HEK293 (cell line): ENCODE measurements at regions not wholly inside any gene's neighbourhood (a gene's known extent, or its start where the extent isn't known, plus 50 kb on each side); places are given as distances from the start of the nearest gene placed in this dataset.

Experiments used
- IKZF3 ChIP-seq: fragments of 450-650 bp; IDR thresholded peaks from 2 replicates; pipeline ENCODE4 v1.5.0; 2018; ENCODE audit warnings: missing biosample characterization, mild to moderate bottlenecking, missing genetic modification characterization, moderate library complexity
- ZNF530 ChIP-seq: fragments of 450-650 bp; formaldehyde crosslinking; IDR thresholded peaks from 2 replicates; pipeline ENCODE4 v1.5.1; 2016; ENCODE audit warnings: low read depth, missing biosample characterization, missing genetic modification characterization
- ZXDB ChIP-seq: fragments of 450-650 bp; formaldehyde crosslinking; IDR thresholded peaks from 2 replicates; pipeline ENCODE4 v1.5.1; 2016; ENCODE audit warnings: missing biosample characterization, missing genetic modification characterization
- TF ChIP-seq, protein P1 (sequence below): fragments of 450-650 bp; formaldehyde crosslinking; IDR thresholded peaks from 2 replicates; pipeline ENCODE4 v1.5.1; 2016; ENCODE audit warnings: missing biosample characterization, missing genetic modification characterization
- TF ChIP-seq, protein P2 (sequence below): fragments of 450-650 bp; formaldehyde crosslinking; IDR thresholded peaks from 2 replicates; pipeline ENCODE4 v1.5.1; 2016; ENCODE audit warnings: missing biosample characterization, missing genetic modification characterization
- TF ChIP-seq, protein P3 (sequence below): sonication (generic); formaldehyde crosslinking; IDR thresholded peaks from 2 replicates; pipeline ENCODE4 v1.8.1; 2022; ENCODE audit warnings: mild to moderate bottlenecking, moderate library complexity, missing genetic modification reagents
- TF ChIP-seq, protein P4 (sequence below): fragments of 450-650 bp; IDR thresholded peaks from 2 replicates; pipeline ENCODE4 v1.5.1; 2018; ENCODE audit warnings: missing biosample characterization, mild to moderate bottlenecking, missing genetic modification characterization
- TF ChIP-seq, protein P5 (sequence below): fragments of 450-650 bp; formaldehyde crosslinking; IDR thresholded peaks from 2 replicates; pipeline ENCODE4 v1.5.1; 2016; ENCODE audit warnings: missing biosample characterization, missing genetic modification characterization

DNA sequence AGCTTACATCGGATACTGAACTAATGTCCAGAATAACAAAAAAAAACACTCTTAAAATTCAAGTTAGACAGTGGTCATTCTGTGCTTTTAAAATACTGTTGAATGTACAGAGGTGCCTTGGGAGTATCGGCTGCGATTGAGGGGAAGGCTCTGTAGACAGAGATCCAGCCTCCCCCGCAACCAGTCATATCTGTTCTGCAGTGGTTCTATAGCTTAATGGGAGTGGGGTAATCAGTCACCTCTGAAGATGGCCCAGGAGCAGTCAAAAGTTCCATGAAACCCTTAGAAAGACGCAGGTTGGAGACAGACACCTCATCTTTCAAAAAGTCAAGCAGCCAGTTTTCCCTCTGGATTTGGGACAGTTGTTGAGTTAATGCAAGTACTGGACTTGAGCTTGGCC is 1486.6 kb upstream of the TMEM132C start:
- TF ChIP-seq, protein P1, sequence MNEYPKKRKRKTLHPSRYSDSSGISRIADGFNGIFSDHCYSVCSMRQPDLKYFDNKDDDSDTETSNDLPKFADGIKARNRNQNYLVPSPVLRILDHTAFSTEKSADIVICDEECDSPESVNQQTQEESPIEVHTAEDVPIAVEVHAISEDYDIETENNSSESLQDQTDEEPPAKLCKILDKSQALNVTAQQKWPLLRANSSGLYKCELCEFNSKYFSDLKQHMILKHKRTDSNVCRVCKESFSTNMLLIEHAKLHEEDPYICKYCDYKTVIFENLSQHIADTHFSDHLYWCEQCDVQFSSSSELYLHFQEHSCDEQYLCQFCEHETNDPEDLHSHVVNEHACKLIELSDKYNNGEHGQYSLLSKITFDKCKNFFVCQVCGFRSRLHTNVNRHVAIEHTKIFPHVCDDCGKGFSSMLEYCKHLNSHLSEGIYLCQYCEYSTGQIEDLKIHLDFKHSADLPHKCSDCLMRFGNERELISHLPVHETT (tag by site-specific recombination): no peak
- TF ChIP-seq, protein P2, sequence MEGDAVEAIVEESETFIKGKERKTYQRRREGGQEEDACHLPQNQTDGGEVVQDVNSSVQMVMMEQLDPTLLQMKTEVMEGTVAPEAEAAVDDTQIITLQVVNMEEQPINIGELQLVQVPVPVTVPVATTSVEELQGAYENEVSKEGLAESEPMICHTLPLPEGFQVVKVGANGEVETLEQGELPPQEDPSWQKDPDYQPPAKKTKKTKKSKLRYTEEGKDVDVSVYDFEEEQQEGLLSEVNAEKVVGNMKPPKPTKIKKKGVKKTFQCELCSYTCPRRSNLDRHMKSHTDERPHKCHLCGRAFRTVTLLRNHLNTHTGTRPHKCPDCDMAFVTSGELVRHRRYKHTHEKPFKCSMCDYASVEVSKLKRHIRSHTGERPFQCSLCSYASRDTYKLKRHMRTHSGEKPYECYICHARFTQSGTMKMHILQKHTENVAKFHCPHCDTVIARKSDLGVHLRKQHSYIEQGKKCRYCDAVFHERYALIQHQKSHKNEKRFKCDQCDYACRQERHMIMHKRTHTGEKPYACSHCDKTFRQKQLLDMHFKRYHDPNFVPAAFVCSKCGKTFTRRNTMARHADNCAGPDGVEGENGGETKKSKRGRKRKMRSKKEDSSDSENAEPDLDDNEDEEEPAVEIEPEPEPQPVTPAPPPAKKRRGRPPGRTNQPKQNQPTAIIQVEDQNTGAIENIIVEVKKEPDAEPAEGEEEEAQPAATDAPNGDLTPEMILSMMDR (tag by site-specific recombination): no peak
- no peak for TF ChIP-seq ZNF530 (tag by site-specific recombination)
- TF ChIP-seq, protein P3, sequence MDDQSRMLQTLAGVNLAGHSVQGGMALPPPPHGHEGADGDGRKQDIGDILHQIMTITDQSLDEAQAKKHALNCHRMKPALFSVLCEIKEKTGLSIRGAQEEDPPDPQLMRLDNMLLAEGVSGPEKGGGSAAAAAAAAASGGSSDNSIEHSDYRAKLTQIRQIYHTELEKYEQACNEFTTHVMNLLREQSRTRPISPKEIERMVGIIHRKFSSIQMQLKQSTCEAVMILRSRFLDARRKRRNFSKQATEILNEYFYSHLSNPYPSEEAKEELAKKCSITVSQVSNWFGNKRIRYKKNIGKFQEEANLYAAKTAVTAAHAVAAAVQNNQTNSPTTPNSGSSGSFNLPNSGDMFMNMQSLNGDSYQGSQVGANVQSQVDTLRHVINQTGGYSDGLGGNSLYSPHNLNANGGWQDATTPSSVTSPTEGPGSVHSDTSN (CRISPR knock-in tag): no peak
- TF ChIP-seq, protein P4, sequence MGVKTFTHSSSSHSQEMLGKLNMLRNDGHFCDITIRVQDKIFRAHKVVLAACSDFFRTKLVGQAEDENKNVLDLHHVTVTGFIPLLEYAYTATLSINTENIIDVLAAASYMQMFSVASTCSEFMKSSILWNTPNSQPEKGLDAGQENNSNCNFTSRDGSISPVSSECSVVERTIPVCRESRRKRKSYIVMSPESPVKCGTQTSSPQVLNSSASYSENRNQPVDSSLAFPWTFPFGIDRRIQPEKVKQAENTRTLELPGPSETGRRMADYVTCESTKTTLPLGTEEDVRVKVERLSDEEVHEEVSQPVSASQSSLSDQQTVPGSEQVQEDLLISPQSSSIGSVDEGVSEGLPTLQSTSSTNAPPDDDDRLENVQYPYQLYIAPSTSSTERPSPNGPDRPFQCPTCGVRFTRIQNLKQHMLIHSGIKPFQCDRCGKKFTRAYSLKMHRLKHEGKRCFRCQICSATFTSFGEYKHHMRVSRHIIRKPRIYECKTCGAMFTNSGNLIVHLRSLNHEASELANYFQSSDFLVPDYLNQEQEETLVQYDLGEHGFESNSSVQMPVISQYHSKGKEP (tag by site-specific recombination): no peak
- no peak for TF ChIP-seq IKZF3 (tag by site-specific recombination)
- TF ChIP-seq, protein P5, sequence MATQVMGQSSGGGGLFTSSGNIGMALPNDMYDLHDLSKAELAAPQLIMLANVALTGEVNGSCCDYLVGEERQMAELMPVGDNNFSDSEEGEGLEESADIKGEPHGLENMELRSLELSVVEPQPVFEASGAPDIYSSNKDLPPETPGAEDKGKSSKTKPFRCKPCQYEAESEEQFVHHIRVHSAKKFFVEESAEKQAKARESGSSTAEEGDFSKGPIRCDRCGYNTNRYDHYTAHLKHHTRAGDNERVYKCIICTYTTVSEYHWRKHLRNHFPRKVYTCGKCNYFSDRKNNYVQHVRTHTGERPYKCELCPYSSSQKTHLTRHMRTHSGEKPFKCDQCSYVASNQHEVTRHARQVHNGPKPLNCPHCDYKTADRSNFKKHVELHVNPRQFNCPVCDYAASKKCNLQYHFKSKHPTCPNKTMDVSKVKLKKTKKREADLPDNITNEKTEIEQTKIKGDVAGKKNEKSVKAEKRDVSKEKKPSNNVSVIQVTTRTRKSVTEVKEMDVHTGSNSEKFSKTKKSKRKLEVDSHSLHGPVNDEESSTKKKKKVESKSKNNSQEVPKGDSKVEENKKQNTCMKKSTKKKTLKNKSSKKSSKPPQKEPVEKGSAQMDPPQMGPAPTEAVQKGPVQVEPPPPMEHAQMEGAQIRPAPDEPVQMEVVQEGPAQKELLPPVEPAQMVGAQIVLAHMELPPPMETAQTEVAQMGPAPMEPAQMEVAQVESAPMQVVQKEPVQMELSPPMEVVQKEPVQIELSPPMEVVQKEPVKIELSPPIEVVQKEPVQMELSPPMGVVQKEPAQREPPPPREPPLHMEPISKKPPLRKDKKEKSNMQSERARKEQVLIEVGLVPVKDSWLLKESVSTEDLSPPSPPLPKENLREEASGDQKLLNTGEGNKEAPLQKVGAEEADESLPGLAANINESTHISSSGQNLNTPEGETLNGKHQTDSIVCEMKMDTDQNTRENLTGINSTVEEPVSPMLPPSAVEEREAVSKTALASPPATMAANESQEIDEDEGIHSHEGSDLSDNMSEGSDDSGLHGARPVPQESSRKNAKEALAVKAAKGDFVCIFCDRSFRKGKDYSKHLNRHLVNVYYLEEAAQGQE (tag by site-specific recombination): no peak
- TF ChIP-seq ZXDB: no peak
